ENCODE measurements at regions not wholly inside any gene's neighbourhood (a gene's known extent, or its start where the extent isn't known, plus 50 kb on each side); places are given as distances from the start of the nearest gene placed in this dataset.

DNA sequence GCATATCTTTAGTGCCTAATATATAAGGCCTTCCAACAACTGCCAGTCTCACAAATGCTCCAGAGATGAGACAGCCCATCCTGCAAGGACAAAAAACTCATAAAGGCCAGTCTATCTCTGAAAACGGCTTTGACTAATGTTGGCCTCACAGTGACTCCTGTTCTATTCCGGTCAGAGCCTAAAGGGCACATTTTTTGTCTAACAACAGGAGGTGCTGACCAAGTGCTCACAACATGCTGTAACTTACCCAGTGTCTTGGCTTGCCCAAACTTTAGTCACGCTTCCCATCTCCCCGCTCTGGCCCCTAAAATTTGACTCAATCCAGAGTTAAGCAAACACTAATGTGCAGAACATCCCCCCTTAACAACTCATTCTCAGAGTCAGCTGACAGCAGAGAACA is 1411.2 kb upstream of the MIR17HG start:
- Histone ChIP-seq H3K27me3 (replicated peaks; ENCODE audit: insufficient read depth) (no peaks in the 10 kb centered on the region), H3K9me3 (no peaks in the 10 kb centered on the region), H3K4me1 (ENCODE audit: control insufficient read depth in 1 of 2, low read depth in 2 of 2) (no peaks in the 10 kb centered on the region), H3K4me3 (no peak overlapping the region), H3K36me3 (no peaks in the 10 kb centered on the region), H3K27ac (no peak overlapping the region)
- TF ChIP-seq, protein P1, sequence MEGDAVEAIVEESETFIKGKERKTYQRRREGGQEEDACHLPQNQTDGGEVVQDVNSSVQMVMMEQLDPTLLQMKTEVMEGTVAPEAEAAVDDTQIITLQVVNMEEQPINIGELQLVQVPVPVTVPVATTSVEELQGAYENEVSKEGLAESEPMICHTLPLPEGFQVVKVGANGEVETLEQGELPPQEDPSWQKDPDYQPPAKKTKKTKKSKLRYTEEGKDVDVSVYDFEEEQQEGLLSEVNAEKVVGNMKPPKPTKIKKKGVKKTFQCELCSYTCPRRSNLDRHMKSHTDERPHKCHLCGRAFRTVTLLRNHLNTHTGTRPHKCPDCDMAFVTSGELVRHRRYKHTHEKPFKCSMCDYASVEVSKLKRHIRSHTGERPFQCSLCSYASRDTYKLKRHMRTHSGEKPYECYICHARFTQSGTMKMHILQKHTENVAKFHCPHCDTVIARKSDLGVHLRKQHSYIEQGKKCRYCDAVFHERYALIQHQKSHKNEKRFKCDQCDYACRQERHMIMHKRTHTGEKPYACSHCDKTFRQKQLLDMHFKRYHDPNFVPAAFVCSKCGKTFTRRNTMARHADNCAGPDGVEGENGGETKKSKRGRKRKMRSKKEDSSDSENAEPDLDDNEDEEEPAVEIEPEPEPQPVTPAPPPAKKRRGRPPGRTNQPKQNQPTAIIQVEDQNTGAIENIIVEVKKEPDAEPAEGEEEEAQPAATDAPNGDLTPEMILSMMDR (IDR thresholded peaks at IDR 0.05), result no peak
- no peak for ATAC-seq (ENCODE audit: insufficient number of reproducible peaks, low FRiP score, low read depth)
- DNase-seq (ENCODE audit: low spot score), result no peak

DNA sequence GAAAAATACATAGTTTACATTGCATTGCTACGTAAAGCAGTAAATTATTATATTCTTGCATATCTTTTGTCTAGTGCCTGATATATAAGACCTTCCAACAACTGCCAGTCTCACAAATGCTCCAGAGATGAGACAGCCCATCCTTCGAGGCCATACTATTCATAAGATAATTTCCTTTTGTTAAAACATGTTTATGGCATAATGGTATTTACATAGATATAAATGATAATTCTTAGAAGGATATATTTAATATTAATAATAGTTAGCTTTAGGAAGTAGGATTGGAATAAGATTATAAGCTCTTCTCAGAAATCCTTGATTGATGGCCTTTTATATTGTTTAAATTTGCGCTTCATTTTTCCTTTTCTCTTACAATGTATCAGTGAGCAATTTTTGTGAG is 1410.1 kb upstream of the MIR17HG start:
- no peak for DNase-seq (ENCODE audit: low spot score)
- TF ChIP-seq, protein P1 (IDR thresholded peaks at IDR 0.05), result no peak
- no peaks in the 10 kb centered on the region for H3K36me3 ChIP-seq

DNA sequence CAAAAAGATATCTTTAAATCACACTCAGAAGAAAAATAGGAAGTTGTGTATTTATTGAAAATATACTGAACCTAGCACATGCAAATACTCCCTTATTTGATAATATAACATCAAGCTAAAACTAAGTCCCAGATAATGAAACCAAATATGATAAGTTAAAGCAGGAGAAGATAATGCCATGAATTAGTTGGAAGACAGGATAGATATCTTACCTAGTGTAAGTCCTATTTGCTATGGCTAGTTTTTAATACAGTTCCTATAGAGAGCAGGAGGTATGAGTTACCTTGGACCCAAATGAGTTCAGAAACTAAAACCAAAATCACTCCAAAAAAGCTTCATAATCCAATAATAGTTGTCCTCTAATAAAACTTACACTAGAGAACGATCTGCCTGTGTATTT is 1407.1 kb upstream of the MIR17HG start:
- no peak for ATAC-seq (ENCODE audit: insufficient number of reproducible peaks, low FRiP score, low read depth)
- Histone ChIP-seq H3K27ac (no peak overlapping the region), H3K9me3 (no peaks in the 10 kb centered on the region), H3K4me3 (no peak overlapping the region), H3K36me3 (no peaks in the 10 kb centered on the region), H3K27me3 (replicated peaks; ENCODE audit: insufficient read depth) (no peaks in the 10 kb centered on the region), H3K4me1 (ENCODE audit: control insufficient read depth in 1 of 2, low read depth in 2 of 2) (no peaks in the 10 kb centered on the region)
- TF ChIP-seq, protein P1 (IDR thresholded peaks at IDR 0.05), result no peak
- DNase-seq (ENCODE audit: low spot score), result no peak

More for the DNA sequence above, 1410.1 kb upstream of the MIR17HG start:
- Histone ChIP-seq H3K27me3 (replicated peaks; ENCODE audit: insufficient read depth) (no peaks in the 10 kb centered on the region), H3K9me3 (no peaks in the 10 kb centered on the region), H3K27ac (no peak overlapping the region), H3K4me3 (no peak overlapping the region), H3K4me1 (ENCODE audit: control insufficient read depth in 1 of 2, low read depth in 2 of 2) (no peaks in the 10 kb centered on the region)
- ATAC-seq (ENCODE audit: insufficient number of reproducible peaks, low FRiP score, low read depth), result no peak

DNA sequence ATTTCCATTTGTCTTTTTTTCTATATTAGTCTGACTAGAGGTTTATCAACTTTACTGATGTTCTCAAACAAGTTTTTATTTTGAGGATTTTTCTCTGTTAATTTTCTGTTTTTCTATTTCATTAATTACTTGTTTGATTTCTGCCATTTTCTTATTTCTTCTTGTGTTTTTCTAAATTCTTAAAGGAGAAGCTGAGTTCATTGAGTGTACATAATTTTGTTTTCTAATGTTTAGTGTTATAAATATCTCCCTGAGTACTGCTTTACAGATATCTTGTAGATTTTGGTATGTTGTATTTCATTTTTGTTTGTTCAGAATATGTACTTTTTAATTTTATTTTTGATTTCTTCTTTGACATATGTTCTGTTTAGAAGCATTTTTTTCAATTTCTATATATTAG is 1404.3 kb upstream of the MIR17HG start:
- ATAC-seq (ENCODE audit: insufficient number of reproducible peaks, low FRiP score, low read depth) (no peak), DNase-seq (ENCODE audit: low spot score) (no peak)
- Histone ChIP-seq H3K4me3 (no peak overlapping the region), H3K9me3 (no peaks in the 10 kb centered on the region), H3K4me1 (ENCODE audit: control insufficient read depth in 1 of 2, low read depth in 2 of 2) (no peaks in the 10 kb centered on the region), H3K36me3 (no peaks in the 10 kb centered on the region), H3K27ac (no peak overlapping the region), H3K27me3 (replicated peaks; ENCODE audit: insufficient read depth) (no peaks in the 10 kb centered on the region)
- TF ChIP-seq, protein P1 (IDR thresholded peaks at IDR 0.05), result no peak

DNA sequence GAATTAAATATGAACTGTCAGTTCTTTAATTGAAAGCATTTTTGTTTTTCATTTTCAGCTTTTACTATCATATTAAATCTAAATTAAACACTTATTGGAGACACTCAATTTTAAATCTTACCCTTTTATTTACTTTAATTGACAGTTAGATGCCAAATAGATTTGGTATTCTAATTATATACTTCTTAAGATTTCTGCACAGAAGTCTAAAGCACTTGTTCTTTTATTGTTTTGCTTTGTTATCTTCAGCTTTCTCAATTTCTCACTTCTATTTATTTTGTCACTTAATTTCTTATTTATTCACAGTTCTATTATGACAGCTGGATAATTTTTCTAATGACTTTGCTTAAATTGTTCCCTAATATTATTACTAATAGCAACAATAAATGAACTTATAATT is 1397.3 kb upstream of the MIR17HG start:
- H3K36me3 ChIP-seq, result no peaks in the 10 kb centered on the region
- no peak overlapping the region for H3K27ac ChIP-seq
- no peaks in the 10 kb centered on the region for H3K9me3 ChIP-seq
- TF ChIP-seq, protein P1 (IDR thresholded peaks at IDR 0.05), result no peak
- DNase-seq (ENCODE audit: low spot score), result no peak
- no peaks in the 10 kb centered on the region for H3K27me3 ChIP-seq (replicated peaks; ENCODE audit: insufficient read depth)
- no peak for ATAC-seq (ENCODE audit: insufficient number of reproducible peaks, low FRiP score, low read depth)
- H3K4me3 ChIP-seq, result no peak overlapping the region
- H3K4me1 ChIP-seq (ENCODE audit: control insufficient read depth in 1 of 2, low read depth in 2 of 2), result no peaks in the 10 kb centered on the region

Measured in thoracic aorta (tissue), 2 donors.